GM18499 (cell line): ENCODE measurements at regions not wholly inside any gene's neighbourhood (a gene's known extent, or its start where the extent isn't known, plus 50 kb on each side); places are given as distances from the start of the nearest gene placed in this dataset.

Experiments
- ATAC-seq: cut with Tn5 transposase; IDR thresholded peaks from one replicate; pipeline ENCODE4 v1.9.1; 2021; ENCODE audit warnings: moderate number of reproducible peaks; ENCODE audit not compliant: insufficient read depth, unreplicated experiment

- ATAC-seq: no peak
Measured at GRCh38 chr2:23330214-23330613, 54.8 kb upstream of the KLHL29 start.
